ENCODE measurements at regions not wholly inside any gene's neighbourhood (a gene's known extent, or its start where the extent isn't known, plus 50 kb on each side); places are given as distances from the start of the nearest gene placed in this dataset.

DNA sequence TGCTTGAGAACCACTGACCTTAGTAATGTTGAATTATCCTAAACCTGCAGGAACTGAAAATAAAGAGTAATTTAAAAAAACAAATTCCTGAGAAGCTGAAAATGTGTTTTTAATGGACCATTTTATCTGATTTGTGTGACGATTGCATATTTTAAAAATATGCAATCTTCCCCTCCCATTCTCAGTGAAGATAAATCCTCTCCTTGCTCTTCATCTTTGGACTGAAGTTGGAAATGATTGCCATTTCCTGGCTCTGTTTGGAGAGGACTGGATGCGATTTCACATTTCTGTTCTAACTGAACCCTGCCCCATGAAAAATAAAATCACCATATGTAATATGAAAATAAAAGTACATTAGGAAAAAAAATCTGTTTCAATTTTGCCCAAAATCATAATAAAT, 216.3 kb downstream of the SLC6A15 start:
- no peaks in the 10 kb centered on the region for H3K79me2 ChIP-seq (ENCODE audit: insufficient read depth, low read length)
- no peak overlapping the region for H3K27ac ChIP-seq (ENCODE audit: low read length)
- DNase-seq (no peak), ATAC-seq (ENCODE audit: insufficient read depth, low read depth) (no peak)
- no peaks in the 10 kb centered on the region for H4K20me1 ChIP-seq (ENCODE audit: insufficient read depth, low read length)
- no peaks in the 10 kb centered on the region for H3K4me1 ChIP-seq (ENCODE audit: insufficient read depth, low read length)
- H3K27me3 ChIP-seq (ENCODE audit: insufficient read depth, low read length, poor library complexity), result no peaks in the 10 kb centered on the region
- no peak overlapping the region for H2AFZ ChIP-seq (ENCODE audit: low read depth, low read length)
- no peaks in the 10 kb centered on the region for H3K9me3 ChIP-seq (ENCODE audit: insufficient read depth, low read length, severe bottlenecking)
- H3K4me3 ChIP-seq (ENCODE audit: low read depth in 1 of 2, low read length in 2 of 2), result no peak overlapping the region
- H3K9ac ChIP-seq (ENCODE audit: low read depth, low read length), result no peak overlapping the region
- H3K4me2 ChIP-seq (ENCODE audit: insufficient read depth, low read length), result no peak overlapping the region
- H3K36me3 ChIP-seq (ENCODE audit: insufficient read depth, low read length), result no peaks in the 10 kb centered on the region
- TF ChIP-seq, protein P1, sequence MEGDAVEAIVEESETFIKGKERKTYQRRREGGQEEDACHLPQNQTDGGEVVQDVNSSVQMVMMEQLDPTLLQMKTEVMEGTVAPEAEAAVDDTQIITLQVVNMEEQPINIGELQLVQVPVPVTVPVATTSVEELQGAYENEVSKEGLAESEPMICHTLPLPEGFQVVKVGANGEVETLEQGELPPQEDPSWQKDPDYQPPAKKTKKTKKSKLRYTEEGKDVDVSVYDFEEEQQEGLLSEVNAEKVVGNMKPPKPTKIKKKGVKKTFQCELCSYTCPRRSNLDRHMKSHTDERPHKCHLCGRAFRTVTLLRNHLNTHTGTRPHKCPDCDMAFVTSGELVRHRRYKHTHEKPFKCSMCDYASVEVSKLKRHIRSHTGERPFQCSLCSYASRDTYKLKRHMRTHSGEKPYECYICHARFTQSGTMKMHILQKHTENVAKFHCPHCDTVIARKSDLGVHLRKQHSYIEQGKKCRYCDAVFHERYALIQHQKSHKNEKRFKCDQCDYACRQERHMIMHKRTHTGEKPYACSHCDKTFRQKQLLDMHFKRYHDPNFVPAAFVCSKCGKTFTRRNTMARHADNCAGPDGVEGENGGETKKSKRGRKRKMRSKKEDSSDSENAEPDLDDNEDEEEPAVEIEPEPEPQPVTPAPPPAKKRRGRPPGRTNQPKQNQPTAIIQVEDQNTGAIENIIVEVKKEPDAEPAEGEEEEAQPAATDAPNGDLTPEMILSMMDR (IDR thresholded peaks at IDR 0.05; ENCODE audit: borderline replicate concordance, extremely low read depth, low read length, poor library complexity, severe bottlenecking), result no peak
- TF ChIP-seq EZH2 (IDR thresholded peaks at IDR 0.05; ENCODE audit: borderline replicate concordance, low read depth, low read length, severe bottlenecking), result no peak

DNA sequence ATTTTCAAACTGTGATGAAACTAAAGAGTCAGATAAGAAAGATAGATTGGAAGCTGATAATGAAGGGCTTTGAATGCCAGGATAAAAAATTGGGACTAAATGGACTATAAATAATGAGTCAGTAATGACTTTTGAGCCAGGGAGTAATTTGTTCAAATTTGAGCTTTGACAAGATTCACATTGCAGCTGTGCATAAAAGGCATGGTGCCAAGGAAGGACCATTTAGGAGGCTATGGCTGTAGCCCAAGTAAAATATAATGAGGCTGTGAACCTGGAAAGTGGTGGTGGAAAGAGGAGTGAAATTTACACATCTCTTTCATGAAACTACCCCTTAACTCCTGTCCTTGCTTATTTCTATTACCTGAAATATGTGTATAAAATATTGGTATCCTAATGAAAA, 218.5 kb downstream of the SLC6A15 start:
- ATAC-seq (ENCODE audit: insufficient read depth, low read depth), result no peak
- Histone ChIP-seq H4K20me1 (ENCODE audit: insufficient read depth, low read length) (no peaks in the 10 kb centered on the region), H3K4me2 (ENCODE audit: insufficient read depth, low read length) (no peak overlapping the region), H2AFZ (ENCODE audit: low read depth, low read length) (no peak overlapping the region), H3K79me2 (ENCODE audit: insufficient read depth, low read length) (no peaks in the 10 kb centered on the region), H3K27me3 (ENCODE audit: insufficient read depth, low read length, poor library complexity) (no peaks in the 10 kb centered on the region), H3K4me3 (ENCODE audit: low read depth in 1 of 2, low read length in 2 of 2) (no peak overlapping the region), H3K9me3 (ENCODE audit: insufficient read depth, low read length, severe bottlenecking) (no peaks in the 10 kb centered on the region), H3K27ac (ENCODE audit: low read length) (no peak overlapping the region), H3K36me3 (ENCODE audit: insufficient read depth, low read length) (no peaks in the 10 kb centered on the region), H3K9ac (ENCODE audit: low read depth, low read length) (no peak overlapping the region), H3K4me1 (ENCODE audit: insufficient read depth, low read length) (no peaks in the 10 kb centered on the region)
- no peak for DNase-seq
- TF ChIP-seq, protein P1 (IDR thresholded peaks at IDR 0.05; ENCODE audit: borderline replicate concordance, extremely low read depth, low read length, poor library complexity, severe bottlenecking), result no peak
- TF ChIP-seq EZH2 (IDR thresholded peaks at IDR 0.05; ENCODE audit: borderline replicate concordance, low read depth, low read length, severe bottlenecking), result no peak

DNA sequence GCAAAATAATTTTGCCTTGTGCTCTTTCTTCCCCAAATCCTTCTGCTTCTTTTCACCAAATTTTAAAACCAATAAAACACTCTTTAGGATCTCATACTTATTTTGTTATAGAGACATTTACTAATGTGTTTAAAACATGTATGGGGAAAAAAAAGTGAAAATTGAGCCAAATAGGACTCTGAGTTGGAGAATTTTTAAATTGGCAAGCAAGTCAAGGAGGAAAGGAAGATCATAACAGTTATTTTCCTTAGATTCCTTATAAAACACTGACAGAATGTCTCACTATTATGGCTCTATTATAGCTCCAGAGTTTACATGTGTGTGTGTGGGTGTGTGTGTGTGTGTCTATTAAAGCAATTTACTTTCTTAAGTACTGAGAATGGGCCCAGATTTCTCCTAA, 220.5 kb downstream of the SLC6A15 start:
- TF ChIP-seq, protein P1 (IDR thresholded peaks at IDR 0.05; ENCODE audit: borderline replicate concordance, extremely low read depth, low read length, poor library complexity, severe bottlenecking), result no peak
- TF ChIP-seq EZH2 (IDR thresholded peaks at IDR 0.05; ENCODE audit: borderline replicate concordance, low read depth, low read length, severe bottlenecking), result no peak
- Histone ChIP-seq H3K4me3 (ENCODE audit: low read depth in 1 of 2, low read length in 2 of 2) (no peak overlapping the region), H3K27ac (ENCODE audit: low read length) (no peak overlapping the region), H3K9ac (ENCODE audit: low read depth, low read length) (no peak overlapping the region), H3K9me3 (ENCODE audit: insufficient read depth, low read length, severe bottlenecking) (no peaks in the 10 kb centered on the region), H4K20me1 (ENCODE audit: insufficient read depth, low read length) (no peaks in the 10 kb centered on the region), H3K4me1 (ENCODE audit: insufficient read depth, low read length) (no peaks in the 10 kb centered on the region), H3K27me3 (ENCODE audit: insufficient read depth, low read length, poor library complexity) (no peaks in the 10 kb centered on the region), H3K4me2 (ENCODE audit: insufficient read depth, low read length) (no peak overlapping the region), H3K36me3 (ENCODE audit: insufficient read depth, low read length) (no peaks in the 10 kb centered on the region), H3K79me2 (ENCODE audit: insufficient read depth, low read length) (no peaks in the 10 kb centered on the region), H2AFZ (ENCODE audit: low read depth, low read length) (no peak overlapping the region)
- DNase-seq, result no peak
- no peak for ATAC-seq (ENCODE audit: insufficient read depth, low read depth)

DNA sequence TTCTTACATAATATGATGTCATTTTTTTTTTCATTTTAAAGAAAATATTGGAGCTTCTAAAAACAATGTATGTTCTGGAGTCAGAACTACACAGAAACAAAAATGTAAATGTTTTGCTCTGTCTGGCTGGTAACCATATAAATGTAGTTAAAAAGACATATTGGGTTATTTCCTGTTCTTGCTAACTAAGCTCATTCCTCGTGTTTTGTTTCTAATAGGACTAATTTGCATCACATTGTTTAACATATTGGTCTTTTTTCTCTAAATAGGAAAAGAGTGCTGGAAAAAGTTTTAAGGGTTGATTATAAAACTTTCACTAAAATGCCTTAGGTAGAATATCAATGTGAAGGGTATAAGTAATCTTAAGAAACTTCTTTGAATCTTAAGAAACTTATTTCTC, 221.3 kb downstream of the SLC6A15 start:
- Histone ChIP-seq H2AFZ (ENCODE audit: low read depth, low read length) (no peak overlapping the region), H3K9me3 (ENCODE audit: insufficient read depth, low read length, severe bottlenecking) (no peaks in the 10 kb centered on the region), H3K9ac (ENCODE audit: low read depth, low read length) (no peak overlapping the region), H3K4me2 (ENCODE audit: insufficient read depth, low read length) (no peak overlapping the region), H3K79me2 (ENCODE audit: insufficient read depth, low read length) (no peaks in the 10 kb centered on the region), H3K4me3 (ENCODE audit: low read depth in 1 of 2, low read length in 2 of 2) (no peak overlapping the region), H4K20me1 (ENCODE audit: insufficient read depth, low read length) (no peaks in the 10 kb centered on the region), H3K36me3 (ENCODE audit: insufficient read depth, low read length) (no peaks in the 10 kb centered on the region), H3K27me3 (ENCODE audit: insufficient read depth, low read length, poor library complexity) (no peaks in the 10 kb centered on the region), H3K4me1 (ENCODE audit: insufficient read depth, low read length) (no peaks in the 10 kb centered on the region), H3K27ac (ENCODE audit: low read length) (no peak overlapping the region)
- TF ChIP-seq, protein P1 (IDR thresholded peaks at IDR 0.05; ENCODE audit: borderline replicate concordance, extremely low read depth, low read length, poor library complexity, severe bottlenecking), result no peak
- no peak for TF ChIP-seq EZH2 (IDR thresholded peaks at IDR 0.05; ENCODE audit: borderline replicate concordance, low read depth, low read length, severe bottlenecking)
- no peak for DNase-seq
- no peak for ATAC-seq (ENCODE audit: insufficient read depth, low read depth)

Measured in DND-41 (cell line).